Smooth muscle cell (in vitro differentiated cells): ENCODE measurements at regions not wholly inside any gene's neighbourhood (a gene's known extent, or its start where the extent isn't known, plus 50 kb on each side); places are given as distances from the start of the nearest gene placed in this dataset.
A peak's percentile ranks its signal among the peaks of the same experiment; 100 is the strongest.

ENCODE experiments used
- DNase-seq: peaks from one replicate; lab custom pipeline; 2025; ENCODE audit not compliant: unreplicated experiment; lab: John Stamatoyannopoulos, UW
- H2AFZ ChIP-seq: fragments of 200-600 bp; sonication (generic); 2 replicates; pipeline ENCODE4 v1.6.0; 2016; ENCODE audit warnings: antibody characterized with exemption, low read depth, mild to moderate bottlenecking
- H3F3A ChIP-seq: fragments of 200-600 bp; sonication (generic); 2 replicates; pipeline ENCODE4 v1.6.0; 2017; ENCODE audit warnings: antibody characterized with exemption, low read depth
- H3K27ac ChIP-seq: fragments of 200-600 bp; sonication (generic); 2 replicates; pipeline ENCODE4 v1.5.1; 2016; ENCODE audit warnings: low read depth, mild to moderate bottlenecking
- H3K27me3 ChIP-seq: fragments of 200-600 bp; sonication (generic); 2 replicates; pipeline ENCODE4 v1.6.1; 2016; ENCODE audit warnings: low read depth, mild to moderate bottlenecking
- H3K36me3 ChIP-seq: fragments of 200-600 bp; sonication (generic); 2 replicates; pipeline ENCODE4 v1.5.1; 2016; ENCODE audit warnings: low read depth
- H3K4me1 ChIP-seq: fragments of 200-600 bp; sonication (generic); 2 replicates; pipeline ENCODE4 v1.5.1; 2016; ENCODE audit warnings: low read depth
- H3K4me2 ChIP-seq: fragments of 200-600 bp; sonication (generic); 2 replicates; pipeline ENCODE4 v1.6.0; 2016; ENCODE audit warnings: mild to moderate bottlenecking
- H3K4me3 ChIP-seq: fragments of 200-600 bp; sonication (generic); 2 replicates; pipeline ENCODE4 v1.5.1; 2016; ENCODE audit warnings: mild to moderate bottlenecking
- H3K79me2 ChIP-seq: fragments of 200-600 bp; sonication (generic); 2 replicates; pipeline ENCODE4 v1.6.0; 2016; ENCODE audit warnings: low read depth, mild to moderate bottlenecking
- H3K9ac ChIP-seq: fragments of 200-600 bp; sonication (generic); 2 replicates; pipeline ENCODE4 v1.6.0; 2016; ENCODE audit warnings: low read depth
- H3K9me3 ChIP-seq: fragments of 200-600 bp; sonication (generic); replicated peaks from 2 replicates; pipeline ENCODE4 v1.5.1; 2016; ENCODE audit warnings: low read depth
- H4K20me1 ChIP-seq: fragments of 200-600 bp; sonication (generic); 2 replicates; pipeline ENCODE4 v1.6.0; 2016; ENCODE audit warnings: low read depth
- CTCF ChIP-seq: fragments of 200-600 bp; sonication (generic); IDR thresholded peaks from 2 replicates; pipeline ENCODE4 v1.5.1; 2017; ENCODE audit warnings: borderline replicate concordance, mild to moderate bottlenecking, antibody characterized with exemption; ENCODE audit not compliant: insufficient read depth, poor library complexity, severe bottlenecking
- WGBS: methylation state at CpG from one replicate; pipeline ENCODE4 v1.1.7; 2016; ENCODE audit warnings: low lambda C conversion rate; 5-methylcytosine and 5-hydroxymethylcytosine counted together

- WGBS, result 84% methylated on average over 2 of the region's 2 CpGs
- no peaks in the 10 kb centered on the region for H3K36me3 ChIP-seq
- H2AFZ ChIP-seq, result no peak overlapping the region
- H3K79me2 ChIP-seq, result no peaks in the 10 kb centered on the region
- no peak overlapping the region for H3K27ac ChIP-seq
- no peaks in the 10 kb centered on the region for H3K27me3 ChIP-seq
- no peaks in the 10 kb centered on the region for H4K20me1 ChIP-seq
- H3K9ac ChIP-seq, result no peak overlapping the region
- TF ChIP-seq CTCF, result no peak
- H3K4me2 ChIP-seq, result no peak overlapping the region
- no peak for DNase-seq
- peaks cover 16% of the 10 kb centered on the region for H3K4me1 ChIP-seq
- no peaks in the 10 kb centered on the region for H3F3A ChIP-seq
- no peak overlapping the region for H3K4me3 ChIP-seq
- H3K9me3 ChIP-seq, result no peaks in the 10 kb centered on the region
These were observed 327.0 kb upstream of the KLF4 start for GRCh38 chr9:107816561-107817021.

GRCh38 chr9:107815782-107816560, 326.4 kb upstream of the KLF4 start:
- no peak overlapping the region for H3K4me3 ChIP-seq
- H3K9me3 ChIP-seq, result no peaks in the 10 kb centered on the region
- no peak overlapping the region for H2AFZ ChIP-seq
- peaks cover 16% of the 10 kb centered on the region for H3K4me1 ChIP-seq
- H3K79me2 ChIP-seq, result no peaks in the 10 kb centered on the region
- no peak overlapping the region for H3K9ac ChIP-seq
- H3K4me2 ChIP-seq, result no peak overlapping the region
- TF ChIP-seq CTCF, result no peak
- DNase-seq, result no peak
- H3F3A ChIP-seq, result no peaks in the 10 kb centered on the region
- H3K27ac ChIP-seq, result no peak overlapping the region
- WGBS, result 92% methylated on average over 6 of the region's 6 CpGs
- no peaks in the 10 kb centered on the region for H3K36me3 ChIP-seq
- H4K20me1 ChIP-seq, result no peaks in the 10 kb centered on the region
- H3K27me3 ChIP-seq, result no peaks in the 10 kb centered on the region

GRCh38 chr9:107813287-107813686, 323.7 kb upstream of the KLF4 start:
- no peak overlapping the region for H3K4me3 ChIP-seq
- no peaks in the 10 kb centered on the region for H3F3A ChIP-seq
- no peak overlapping the region for H2AFZ ChIP-seq
- H3K4me1 ChIP-seq, result no peaks in the 10 kb centered on the region
- DNase-seq, result no peak
- no peaks in the 10 kb centered on the region for H3K79me2 ChIP-seq
- H4K20me1 ChIP-seq, result no peaks in the 10 kb centered on the region
- 96% methylated on average over 6 of the region's 6 CpGs for WGBS
- no peak overlapping the region for H3K4me2 ChIP-seq
- no peaks in the 10 kb centered on the region for H3K27me3 ChIP-seq
- no peak overlapping the region for H3K9ac ChIP-seq
- H3K9me3 ChIP-seq, result no peaks in the 10 kb centered on the region
- TF ChIP-seq CTCF, result no peak
- H3K36me3 ChIP-seq, result no peaks in the 10 kb centered on the region
- H3K27ac ChIP-seq, result no peak overlapping the region

- Histone ChIP-seq H3F3A (no peaks in the 10 kb centered on the region), H2AFZ (no peak overlapping the region), H3K9ac (peak overlapping the region; percentile 61), H3K27ac (peak overlapping the region; percentile 86), H3K36me3 (no peaks in the 10 kb centered on the region), H3K79me2 (no peaks in the 10 kb centered on the region), H4K20me1 (no peaks in the 10 kb centered on the region), H3K4me2 (peak overlapping the region; percentile 39), H3K27me3 (no peaks in the 10 kb centered on the region), H3K4me3 (no peak overlapping the region), H3K9me3 (no peaks in the 10 kb centered on the region), H3K4me1 (no peaks in the 10 kb centered on the region)
- no peak for TF ChIP-seq CTCF
- no peak for DNase-seq
- WGBS, result 26% methylated on average over 6 of the region's 6 CpGs
These were observed 320.9 kb upstream of the KLF4 start for GRCh38 chr9:107810461-107810961.
